Prostate gland (tissue), 2 donors: ENCODE measurements at regions not wholly inside any gene's neighbourhood (a gene's known extent, or its start where the extent isn't known, plus 50 kb on each side); places are given as distances from the start of the nearest gene placed in this dataset.

Experiments
- CTCF ChIP-seq, 4 experiments: fragments of 200-600 bp in 2 of 4; fragments of 450-650 bp in 2 of 4; sonication (generic) in 2 of 4; IDR thresholded peaks; 1 replicate in 3 of 4; 2 replicates in 1 of 4; pipeline ENCODE4 v1.5.1; 2016 to 2019; ENCODE audit warnings: antibody characterized with exemption in 4 of 4, mild to moderate bottlenecking in 2 of 4, moderate library complexity in 2 of 4
- POLR2A ChIP-seq: fragments of 450-650 bp; IDR thresholded peaks from one replicate; pipeline ENCODE4 v1.6.1; 2016; ENCODE audit warnings: antibody characterized with exemption, mild to moderate bottlenecking
- POLR2AphosphoS5 ChIP-seq: sonication (generic); formaldehyde crosslinking; IDR thresholded peaks from one replicate; pipeline ENCODE4 v1.6.1; 2017; ENCODE audit warnings: antibody characterized with exemption

- TF ChIP-seq CTCF (IDR thresholded peaks at IDR 0.05), result no peak
- no peak for TF ChIP-seq POLR2AphosphoS5
- TF ChIP-seq POLR2A, result no peak
These were observed 120.1 kb downstream of the NUFIP1 start for GRCh38 chr13:44869167-44869566.
